Hepatocyte (in vitro differentiated cells): ENCODE measurements at regions not wholly inside any gene's neighbourhood (a gene's known extent, or its start where the extent isn't known, plus 50 kb on each side); places are given as distances from the start of the nearest gene placed in this dataset.

Experiments used
- DNase-seq: peaks from one replicate; pipeline ENCODE4 v3.0.0-alpha.2; 2016; ENCODE audit warnings: low spot score
- H2AFZ ChIP-seq: fragments of 200-600 bp; sonication (generic); 2 replicates; pipeline ENCODE4 v1.6.0; 2016; ENCODE audit warnings: antibody characterized with exemption, mild to moderate bottlenecking
- H3K27ac ChIP-seq: fragments of 200-600 bp; sonication (generic); 2 replicates; pipeline ENCODE4 v1.5.1; 2016; ENCODE audit warnings: mild to moderate bottlenecking
- H3K27me3 ChIP-seq: fragments of 200-600 bp; sonication (generic); 2 replicates; pipeline ENCODE4 v1.6.1; 2016
- H3K36me3 ChIP-seq: fragments of 200-600 bp; sonication (generic); replicated peaks from 2 replicates; pipeline ENCODE4 v1.5.1; 2016; ENCODE audit warnings: low read depth; ENCODE audit not compliant: insufficient read depth
- H3K4me1 ChIP-seq: fragments of 200-600 bp; sonication (generic); 2 replicates; pipeline ENCODE4 v1.5.1; 2016; ENCODE audit warnings: mild to moderate bottlenecking, moderate library complexity; ENCODE audit not compliant: insufficient read depth
- H3K4me2 ChIP-seq: fragments of 200-600 bp; sonication (generic); 2 replicates; pipeline ENCODE4 v1.6.0; 2016
- H3K4me3 ChIP-seq: fragments of 200-600 bp; sonication (generic); 2 replicates; pipeline ENCODE4 v1.5.1; 2016; ENCODE audit warnings: mild to moderate bottlenecking
- H3K79me2 ChIP-seq: fragments of 200-600 bp; sonication (generic); 2 replicates; pipeline ENCODE4 v1.6.0; 2017; ENCODE audit warnings: mild to moderate bottlenecking
- H3K9me2 ChIP-seq: fragments of 200-600 bp; sonication (generic); replicated peaks from 2 replicates; pipeline ENCODE4 v1.6.0; 2017; ENCODE audit warnings: mild to moderate bottlenecking; ENCODE audit not compliant: insufficient read depth
- H3K9me3 ChIP-seq: fragments of 200-600 bp; sonication (generic); 2 replicates; pipeline ENCODE4 v1.5.1; 2016; ENCODE audit warnings: low read depth, mild to moderate bottlenecking
- H4K20me1 ChIP-seq: fragments of 200-600 bp; sonication (generic); 2 replicates; pipeline ENCODE4 v1.6.0; 2016; ENCODE audit warnings: mild to moderate bottlenecking; ENCODE audit not compliant: insufficient read depth, poor library complexity, severe bottlenecking
- EZH2 ChIP-seq: fragments of 200-600 bp; sonication (generic); IDR thresholded peaks from 2 replicates; pipeline ENCODE4 v1.6.1; 2016; ENCODE audit warnings: antibody characterized with exemption, mild to moderate bottlenecking, borderline replicate concordance
- EZH2phosphoT487 ChIP-seq: fragments of 200-600 bp; sonication (generic); IDR thresholded peaks from one replicate; pipeline ENCODE4 v1.6.1; 2018; ENCODE audit warnings: antibody characterized with exemption, mild to moderate bottlenecking, low read depth, moderate library complexity; ENCODE audit not compliant: unreplicated experiment, severe bottlenecking
- WGBS: methylation state at CpG from one replicate; pipeline ENCODE4 v1.1.6; 2016; ENCODE audit warnings: low lambda C conversion rate; ENCODE audit errors: missing lambda C conversion rate; 5-methylcytosine and 5-hydroxymethylcytosine counted together
- TF ChIP-seq, protein P1 (sequence below): fragments of 200-600 bp; sonication (generic); IDR thresholded peaks from 2 replicates; pipeline ENCODE4 v1.5.1; 2016; ENCODE audit warnings: antibody characterized with exemption, mild to moderate bottlenecking; ENCODE audit not compliant: poor library complexity

DNA sequence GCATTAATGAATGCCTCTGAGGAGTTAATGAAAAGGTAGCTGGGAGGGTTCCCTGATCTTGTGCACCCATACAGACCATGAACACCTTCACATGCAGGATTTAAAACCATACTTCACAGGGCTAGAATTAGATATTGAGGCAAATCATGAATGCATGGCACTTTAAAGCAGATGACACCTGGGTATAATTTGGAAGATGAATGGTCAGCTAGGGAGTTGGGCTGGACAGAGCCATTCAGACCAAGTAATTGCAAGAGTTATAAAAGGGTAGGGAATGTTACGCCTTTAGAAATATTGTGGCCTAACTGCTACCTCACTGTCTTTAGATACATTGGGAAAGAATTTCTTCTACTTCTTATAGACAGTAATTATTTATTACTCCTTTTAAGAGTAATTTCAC is 89.1 kb upstream of the ZNF827 start:
- no peak for DNase-seq
- H4K20me1 ChIP-seq: no peaks in the 10 kb centered on the region
- peaks cover 21% of the 10 kb centered on the region for H3K4me1 ChIP-seq
- H3K79me2 ChIP-seq: no peaks in the 10 kb centered on the region
- H3K9me3 ChIP-seq: no peaks in the 10 kb centered on the region
- H2AFZ ChIP-seq: no peak overlapping the region
- TF ChIP-seq, protein P1, sequence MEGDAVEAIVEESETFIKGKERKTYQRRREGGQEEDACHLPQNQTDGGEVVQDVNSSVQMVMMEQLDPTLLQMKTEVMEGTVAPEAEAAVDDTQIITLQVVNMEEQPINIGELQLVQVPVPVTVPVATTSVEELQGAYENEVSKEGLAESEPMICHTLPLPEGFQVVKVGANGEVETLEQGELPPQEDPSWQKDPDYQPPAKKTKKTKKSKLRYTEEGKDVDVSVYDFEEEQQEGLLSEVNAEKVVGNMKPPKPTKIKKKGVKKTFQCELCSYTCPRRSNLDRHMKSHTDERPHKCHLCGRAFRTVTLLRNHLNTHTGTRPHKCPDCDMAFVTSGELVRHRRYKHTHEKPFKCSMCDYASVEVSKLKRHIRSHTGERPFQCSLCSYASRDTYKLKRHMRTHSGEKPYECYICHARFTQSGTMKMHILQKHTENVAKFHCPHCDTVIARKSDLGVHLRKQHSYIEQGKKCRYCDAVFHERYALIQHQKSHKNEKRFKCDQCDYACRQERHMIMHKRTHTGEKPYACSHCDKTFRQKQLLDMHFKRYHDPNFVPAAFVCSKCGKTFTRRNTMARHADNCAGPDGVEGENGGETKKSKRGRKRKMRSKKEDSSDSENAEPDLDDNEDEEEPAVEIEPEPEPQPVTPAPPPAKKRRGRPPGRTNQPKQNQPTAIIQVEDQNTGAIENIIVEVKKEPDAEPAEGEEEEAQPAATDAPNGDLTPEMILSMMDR: no peak
- TF ChIP-seq EZH2 (no peak), EZH2phosphoT487 (no peak)
- H3K27me3 ChIP-seq: no peaks in the 10 kb centered on the region
- WGBS: 89% methylated on average over 1 of the region's 1 CpG
- H3K27ac ChIP-seq: no peak overlapping the region
- H3K4me2 ChIP-seq: no peak overlapping the region
- no peak overlapping the region for H3K4me3 ChIP-seq
- no peaks in the 10 kb centered on the region for H3K36me3 ChIP-seq
- H3K9me2 ChIP-seq: no peaks in the 10 kb centered on the region

DNA sequence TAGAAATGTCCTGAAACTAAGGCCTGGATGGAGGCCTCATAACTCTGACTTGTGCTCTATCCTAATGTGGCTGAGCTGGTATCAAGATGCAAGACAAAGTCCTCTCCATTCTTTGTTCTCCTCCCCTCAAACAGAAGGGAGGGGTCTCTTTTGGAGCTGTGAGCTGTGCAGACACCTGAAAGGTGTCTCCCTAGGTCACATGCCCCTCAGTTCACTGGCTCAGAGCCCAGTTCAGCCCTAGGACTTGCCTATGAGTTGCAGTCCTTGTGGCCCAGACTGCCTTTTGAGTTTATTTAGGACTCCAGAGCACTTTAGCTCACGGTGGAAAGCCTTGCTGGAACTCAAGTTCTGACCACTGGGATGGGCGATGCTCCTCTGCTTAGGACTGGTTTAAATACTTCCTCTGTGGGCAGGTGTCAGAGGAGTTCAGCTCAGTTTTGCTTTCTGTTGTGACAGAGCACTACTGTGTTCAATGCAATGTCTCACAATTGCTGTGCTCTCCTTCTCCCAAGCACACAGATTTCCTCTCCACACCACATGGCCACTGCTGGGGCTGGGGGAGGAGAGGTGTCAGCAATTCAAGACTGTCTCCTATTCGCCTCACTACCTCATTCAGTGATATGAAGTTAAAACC is 84.8 kb upstream of the ZNF827 start:
- no peaks in the 10 kb centered on the region for H3K9me2 ChIP-seq
- no peak overlapping the region for H2AFZ ChIP-seq
- H3K36me3 ChIP-seq: no peaks in the 10 kb centered on the region
- no peak overlapping the region for H3K4me2 ChIP-seq
- H3K27me3 ChIP-seq: no peaks in the 10 kb centered on the region
- WGBS: 86% methylated on average over 3 of the region's 3 CpGs
- H3K4me3 ChIP-seq: no peak overlapping the region
- DNase-seq: no peak
- no peaks in the 10 kb centered on the region for H3K4me1 ChIP-seq
- TF ChIP-seq, protein P1: no peak
- TF ChIP-seq EZH2phosphoT487: no peak
- no peak for TF ChIP-seq EZH2
- H3K27ac ChIP-seq: no peak overlapping the region
- no peaks in the 10 kb centered on the region for H4K20me1 ChIP-seq
- H3K9me3 ChIP-seq: no peaks in the 10 kb centered on the region
- H3K79me2 ChIP-seq: no peaks in the 10 kb centered on the region

DNA sequence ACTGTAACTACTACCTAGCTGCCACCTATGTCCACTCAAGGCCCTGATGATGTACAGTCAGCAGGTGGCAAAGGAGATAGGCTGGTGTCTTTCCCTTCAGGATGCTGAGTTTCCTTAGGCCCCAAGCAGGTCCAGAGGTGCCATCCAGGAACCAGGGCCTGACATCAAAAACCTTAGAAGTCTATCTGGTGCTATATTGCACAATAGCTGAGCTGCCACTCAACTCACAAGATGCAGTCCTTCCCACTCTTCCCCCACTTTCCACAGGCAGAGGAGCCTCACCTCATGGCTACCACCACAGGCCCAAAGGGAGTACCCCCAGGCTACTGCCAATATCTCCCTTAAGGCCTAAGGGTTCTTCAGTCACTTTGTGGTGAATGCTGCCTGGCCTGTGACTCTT is 83.9 kb upstream of the ZNF827 start:
- no peak for DNase-seq
- H3K4me2 ChIP-seq: no peak overlapping the region
- no peaks in the 10 kb centered on the region for H3K36me3 ChIP-seq
- no peaks in the 10 kb centered on the region for H4K20me1 ChIP-seq
- H3K79me2 ChIP-seq: no peaks in the 10 kb centered on the region
- no peaks in the 10 kb centered on the region for H3K4me1 ChIP-seq
- no peak overlapping the region for H3K4me3 ChIP-seq
- H2AFZ ChIP-seq: no peak overlapping the region
- no peaks in the 10 kb centered on the region for H3K27me3 ChIP-seq
- no peak overlapping the region for H3K27ac ChIP-seq
- H3K9me3 ChIP-seq: no peaks in the 10 kb centered on the region
- no peaks in the 10 kb centered on the region for H3K9me2 ChIP-seq
- TF ChIP-seq EZH2 (no peak), EZH2phosphoT487 (no peak)
- TF ChIP-seq, protein P1: no peak

DNA sequence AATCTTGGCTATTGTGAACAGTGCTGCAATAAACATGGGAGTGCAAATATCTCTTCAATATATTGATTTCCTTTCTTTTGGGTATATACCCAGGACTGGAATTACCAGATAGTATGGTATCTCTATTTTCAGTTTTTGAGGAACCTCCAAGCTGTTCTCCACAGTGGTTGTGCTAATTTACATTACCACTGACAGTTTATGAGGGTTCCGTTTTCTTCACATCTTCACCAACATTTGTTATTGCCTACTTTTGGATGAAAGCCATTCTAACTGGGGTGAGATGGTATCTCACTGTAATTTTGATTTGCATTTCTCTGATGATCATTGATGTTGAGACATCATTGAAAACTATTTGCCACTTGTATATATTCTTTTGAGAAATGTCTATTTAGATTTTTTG is 79.6 kb upstream of the ZNF827 start:
- no peaks in the 10 kb centered on the region for H3K79me2 ChIP-seq
- no peaks in the 10 kb centered on the region for H3K4me1 ChIP-seq
- no peaks in the 10 kb centered on the region for H3K27me3 ChIP-seq
- no peak overlapping the region for H3K27ac ChIP-seq
- no peaks in the 10 kb centered on the region for H3K9me3 ChIP-seq
- H4K20me1 ChIP-seq: no peaks in the 10 kb centered on the region
- H3K4me2 ChIP-seq: no peak overlapping the region
- TF ChIP-seq, protein P1: no peak
- WGBS: 77% methylated on average over 1 of the region's 1 CpG
- no peak overlapping the region for H2AFZ ChIP-seq
- DNase-seq: no peak
- H3K36me3 ChIP-seq: no peaks in the 10 kb centered on the region
- no peak overlapping the region for H3K4me3 ChIP-seq
- no peaks in the 10 kb centered on the region for H3K9me2 ChIP-seq
